ENCODE measurements at regions not wholly inside any gene's neighbourhood (a gene's known extent, or its start where the extent isn't known, plus 50 kb on each side); places are given as distances from the start of the nearest gene placed in this dataset.
"Not testable (repeated sequence)": the region's sequence is repeated elsewhere in the genome, so short reads cannot be mapped to it uniquely, and the experiment has no call there.

DNA sequence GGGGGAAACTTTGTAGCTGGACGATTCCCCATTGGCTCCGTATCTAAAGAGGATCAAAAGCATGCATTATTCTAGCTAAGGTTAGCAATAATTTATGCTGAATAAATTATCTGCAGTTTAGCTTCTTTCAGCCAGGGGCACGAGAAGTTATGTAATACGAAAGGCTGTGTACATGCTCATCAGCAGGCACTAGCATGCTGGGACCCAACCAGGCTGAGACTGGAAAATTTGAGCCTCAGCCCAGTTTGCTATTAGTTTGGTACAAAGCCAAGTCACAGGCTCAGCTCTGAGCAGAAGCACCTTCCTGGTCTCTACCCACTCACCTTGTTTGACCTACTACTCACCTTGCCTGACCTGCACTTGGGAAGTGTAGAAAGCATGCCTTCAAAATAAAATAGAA lies 328.1 kb upstream of the ARID1B start:
- H3K4me3 Mint-ChIP-seq, result no peak overlapping the region
- peaks cover 3% of the 10 kb centered on the region for H3K9me3 Mint-ChIP-seq
- H3K4me1 Mint-ChIP-seq (ENCODE audit: low read depth), result no peaks in the 10 kb centered on the region
- H3K36me3 Mint-ChIP-seq (ENCODE audit: low read depth), result no peaks in the 10 kb centered on the region
- H3K27ac Mint-ChIP-seq, result no peak overlapping the region
- DNase-seq, result no peak
- H3K27me3 Mint-ChIP-seq, result no peaks in the 10 kb centered on the region

DNA sequence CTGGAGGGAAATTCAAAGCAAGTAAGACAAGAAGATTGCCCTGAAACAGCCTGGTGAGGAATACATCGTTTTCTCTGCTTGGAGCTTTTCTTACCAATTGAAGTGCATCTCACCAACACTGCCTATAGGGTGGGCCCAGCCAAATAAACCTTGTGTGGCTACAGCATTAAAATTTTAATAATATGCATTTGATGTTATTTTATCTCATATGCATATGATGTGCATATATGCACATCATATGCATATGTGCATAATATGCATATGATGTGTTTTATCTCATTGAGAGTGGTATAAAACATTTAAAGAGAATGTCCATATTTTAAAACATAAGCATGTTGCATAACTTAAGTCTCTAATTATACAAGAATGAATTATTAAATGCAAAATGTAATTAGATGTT lies 328.6 kb upstream of the ARID1B start:
- Mint-ChIP-seq H3K9me3 (peaks cover 3% of the 10 kb centered on the region), H3K27me3 (no peaks in the 10 kb centered on the region), H3K27ac (no peak overlapping the region), H3K4me1 (ENCODE audit: low read depth) (no peaks in the 10 kb centered on the region), H3K4me3 (no peak overlapping the region), H3K36me3 (ENCODE audit: low read depth) (no peaks in the 10 kb centered on the region)
- no peak for DNase-seq

DNA sequence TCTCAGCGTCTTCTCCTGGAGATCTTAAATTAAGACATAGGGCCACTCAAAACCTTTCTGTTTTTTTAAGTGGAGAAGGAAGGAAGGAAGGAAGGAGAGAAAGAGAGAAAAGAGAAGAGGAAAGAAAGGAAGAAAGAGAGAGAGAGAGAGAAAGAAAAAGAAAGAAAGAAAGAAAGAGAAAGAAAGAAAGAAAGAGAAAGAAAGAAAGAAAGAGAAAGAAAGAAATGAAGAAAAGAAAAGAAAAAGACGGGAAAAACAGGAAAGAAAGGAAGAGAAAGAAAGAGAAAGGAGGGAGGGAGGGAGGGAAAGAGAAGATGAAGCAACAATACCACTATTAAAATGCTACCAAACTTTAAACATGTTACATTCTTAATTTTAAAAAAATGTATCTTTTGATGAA lies 336.5 kb upstream of the ARID1B start:
- Mint-ChIP-seq H3K27ac (no peak overlapping the region), H3K4me1 (ENCODE audit: low read depth) (no peaks in the 10 kb centered on the region), H3K36me3 (ENCODE audit: low read depth) (no peaks in the 10 kb centered on the region), H3K9me3 (no peaks in the 10 kb centered on the region), H3K27me3 (no peaks in the 10 kb centered on the region), H3K4me3 (no peak overlapping the region)
- no peak for DNase-seq

DNA sequence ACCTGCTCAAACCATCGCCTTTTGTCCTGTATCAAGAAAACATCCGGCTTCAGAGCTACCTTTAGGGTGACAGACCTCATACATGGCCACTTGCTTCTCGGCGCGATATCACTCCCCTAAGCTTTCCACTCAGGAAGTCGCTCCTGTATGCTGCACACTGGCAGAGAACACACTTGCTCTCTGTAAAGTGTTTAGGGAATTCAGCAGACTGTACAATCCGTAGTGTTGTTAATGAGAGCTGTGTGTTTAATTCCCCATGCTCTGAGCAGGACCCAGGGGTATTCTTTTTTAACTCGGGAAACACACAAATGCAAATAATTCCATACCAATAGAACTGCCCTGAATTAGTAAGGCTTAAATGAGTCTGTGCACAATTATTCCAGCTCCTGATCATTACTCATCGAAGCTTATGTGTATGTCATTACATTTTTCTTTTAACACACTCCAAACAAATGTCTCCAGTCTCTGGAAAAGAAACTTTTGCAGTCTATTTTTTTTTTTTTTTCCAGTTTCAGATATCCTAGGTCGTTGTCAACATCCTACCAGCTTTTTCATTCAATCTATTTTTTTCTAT lies 338.7 kb upstream of the ARID1B start:
- no peak for DNase-seq
- Mint-ChIP-seq H3K27me3 (no peaks in the 10 kb centered on the region), H3K4me3 (no peak overlapping the region), H3K9me3 (no peaks in the 10 kb centered on the region), H3K27ac (no peak overlapping the region), H3K4me1 (ENCODE audit: low read depth) (no peaks in the 10 kb centered on the region), H3K36me3 (ENCODE audit: low read depth) (no peaks in the 10 kb centered on the region)

DNA sequence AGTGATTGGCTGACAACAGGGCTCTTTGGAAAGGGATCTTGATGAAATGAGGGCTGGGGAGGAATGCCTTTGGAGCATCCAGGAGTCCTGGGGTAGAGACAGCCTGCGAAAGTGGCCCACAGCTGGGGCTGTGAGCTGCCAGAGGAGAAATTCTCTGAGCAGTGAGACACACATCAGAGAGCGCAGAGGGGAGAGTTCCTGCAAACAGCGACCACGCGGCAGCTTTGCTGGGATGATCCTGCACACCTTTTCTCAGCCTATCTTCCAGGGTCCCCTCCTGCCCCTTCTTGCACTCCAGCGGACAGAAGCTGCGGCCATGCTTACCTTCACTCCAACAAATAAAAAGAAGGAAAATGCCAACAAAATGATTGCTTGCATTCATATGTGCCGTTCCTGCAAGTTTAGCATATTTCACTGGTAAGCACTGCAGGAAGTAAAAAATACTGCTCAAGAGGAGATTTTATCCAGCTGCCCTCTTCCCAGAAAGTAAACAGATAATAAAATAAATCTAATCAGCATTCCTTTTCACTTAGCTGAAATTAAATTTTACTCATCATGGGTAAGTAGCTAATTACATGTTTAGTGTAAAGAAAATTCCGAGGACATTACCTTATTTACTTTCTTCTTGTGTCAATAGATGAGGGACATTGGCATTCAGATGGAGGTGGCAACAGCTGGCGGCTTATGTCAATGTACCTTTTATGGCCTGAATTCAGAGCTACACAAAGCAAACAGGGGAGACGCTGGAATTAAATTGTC lies 339.9 kb upstream of the ARID1B start:
- Mint-ChIP-seq H3K4me1 (ENCODE audit: low read depth) (no peaks in the 10 kb centered on the region), H3K36me3 (ENCODE audit: low read depth) (no peaks in the 10 kb centered on the region), H3K9me3 (no peaks in the 10 kb centered on the region), H3K27ac (no peak overlapping the region), H3K27me3 (no peaks in the 10 kb centered on the region), H3K4me3 (no peak overlapping the region)
- no peak for DNase-seq

DNA sequence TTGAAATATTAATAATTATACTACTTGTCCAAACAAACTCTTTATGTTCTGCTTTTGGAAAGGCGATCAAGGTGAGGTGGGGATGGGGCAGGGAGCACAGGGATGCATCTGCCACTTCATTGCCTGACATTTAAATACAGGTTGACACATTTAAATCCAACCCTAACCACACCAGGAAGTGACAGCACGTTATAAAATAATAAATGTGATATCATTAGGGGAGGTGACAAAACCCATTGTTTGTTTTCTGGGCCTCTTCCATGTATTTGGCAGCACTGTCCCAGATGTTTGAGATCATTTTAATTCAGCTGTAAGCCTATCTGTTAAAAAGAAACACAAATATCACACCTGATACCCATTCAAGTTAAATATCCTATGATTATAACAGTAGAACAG lies 342.4 kb upstream of the ARID1B start:
- H3K27me3 Mint-ChIP-seq, result no peaks in the 10 kb centered on the region
- DNase-seq, result no peak
- no peak overlapping the region for H3K4me3 Mint-ChIP-seq
- H3K9me3 Mint-ChIP-seq, result no peaks in the 10 kb centered on the region
- no peaks in the 10 kb centered on the region for H3K36me3 Mint-ChIP-seq (ENCODE audit: low read depth)
- H3K4me1 Mint-ChIP-seq (ENCODE audit: low read depth), result no peaks in the 10 kb centered on the region
- H3K27ac Mint-ChIP-seq, result no peak overlapping the region

DNA sequence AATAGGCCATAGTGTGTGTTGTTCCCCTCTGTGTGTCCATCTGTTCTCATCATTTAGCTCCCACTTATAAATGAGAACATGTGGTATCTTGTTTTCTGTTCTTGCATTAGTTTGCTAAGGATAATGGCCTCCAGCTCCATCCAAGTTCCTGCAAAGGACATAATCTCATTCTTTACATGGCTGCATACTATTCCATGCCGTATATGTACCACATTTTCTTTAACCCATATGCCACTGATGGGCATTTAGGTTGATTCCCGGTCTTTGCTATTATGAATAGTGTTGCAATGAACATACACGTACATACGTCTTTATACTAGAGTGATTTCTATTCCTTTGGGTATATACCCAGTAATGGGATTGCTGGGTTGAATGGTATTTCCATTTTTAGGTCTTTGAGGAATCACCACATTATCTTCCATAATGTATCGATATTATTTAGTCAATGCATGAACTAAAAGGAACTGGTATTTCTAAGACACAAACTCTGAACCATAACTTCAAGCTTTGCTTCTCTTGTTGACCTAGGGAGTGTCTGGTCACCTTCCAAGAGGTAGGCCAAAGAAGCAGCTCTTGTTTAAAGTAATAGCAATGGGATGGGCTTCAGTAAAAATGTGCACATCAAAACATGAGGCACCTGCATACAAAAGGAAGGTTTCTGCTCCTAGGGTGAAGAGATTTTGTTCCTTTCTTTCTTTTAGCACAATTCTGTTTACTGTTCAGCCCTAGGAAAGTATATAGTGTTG lies 343.0 kb upstream of the ARID1B start:
- DNase-seq, result no peak
- Mint-ChIP-seq H3K27ac (no peak overlapping the region), H3K4me1 (ENCODE audit: low read depth) (no peaks in the 10 kb centered on the region), H3K4me3 (no peak overlapping the region), H3K9me3 (no peaks in the 10 kb centered on the region), H3K27me3 (no peaks in the 10 kb centered on the region), H3K36me3 (ENCODE audit: low read depth) (no peaks in the 10 kb centered on the region)

DNA sequence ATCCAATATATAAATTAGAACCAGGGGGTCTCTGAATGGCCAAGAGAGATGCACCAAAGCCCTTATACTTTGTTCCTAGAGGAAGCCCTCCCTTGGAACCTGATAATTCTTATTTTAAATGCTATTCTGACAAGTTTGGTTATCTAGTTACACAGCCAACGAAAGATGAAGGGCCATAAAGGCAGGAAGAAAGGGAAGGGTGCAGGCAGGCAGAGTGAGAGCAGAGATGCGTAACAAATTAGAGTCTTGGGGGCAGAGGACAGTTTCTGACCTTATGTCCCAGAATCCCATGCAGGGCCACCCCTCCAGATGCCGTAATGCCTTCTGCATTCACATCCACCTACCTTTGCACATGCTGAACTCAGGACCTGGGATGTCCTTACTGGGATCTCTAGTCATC lies 344.6 kb upstream of the ARID1B start:
- Mint-ChIP-seq H3K27ac (no peak overlapping the region), H3K4me1 (ENCODE audit: low read depth) (peaks cover under 1% of the 10 kb centered on the region), H3K9me3 (no peaks in the 10 kb centered on the region), H3K27me3 (no peaks in the 10 kb centered on the region), H3K36me3 (ENCODE audit: low read depth) (no peaks in the 10 kb centered on the region), H3K4me3 (no peak overlapping the region)
- DNase-seq, result no peak

DNA sequence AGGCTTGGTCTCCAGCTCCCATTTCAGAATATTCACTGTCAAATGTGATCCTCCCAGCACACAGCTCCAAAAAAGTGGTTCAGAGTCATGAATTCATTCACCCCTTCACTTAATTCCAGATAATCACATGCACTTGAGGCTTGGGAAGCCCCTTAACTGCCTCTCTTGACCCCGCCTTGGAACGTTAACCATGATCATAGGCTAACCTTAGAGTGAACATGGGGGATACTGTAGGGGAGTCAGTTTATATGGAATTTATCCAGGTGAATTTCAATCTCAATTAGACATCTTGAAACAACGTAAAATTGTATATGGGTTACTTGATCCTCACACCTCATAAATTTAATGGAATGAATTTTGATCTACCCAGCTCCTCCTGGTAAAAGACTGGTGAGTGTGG lies 346.8 kb upstream of the ARID1B start:
- Mint-ChIP-seq H3K9me3 (no peaks in the 10 kb centered on the region), H3K36me3 (ENCODE audit: low read depth) (no peaks in the 10 kb centered on the region), H3K27me3 (no peaks in the 10 kb centered on the region), H3K4me3 (no peak overlapping the region), H3K4me1 (ENCODE audit: low read depth) (peaks cover 5% of the 10 kb centered on the region), H3K27ac (no peak overlapping the region)
- no peak for DNase-seq

DNA sequence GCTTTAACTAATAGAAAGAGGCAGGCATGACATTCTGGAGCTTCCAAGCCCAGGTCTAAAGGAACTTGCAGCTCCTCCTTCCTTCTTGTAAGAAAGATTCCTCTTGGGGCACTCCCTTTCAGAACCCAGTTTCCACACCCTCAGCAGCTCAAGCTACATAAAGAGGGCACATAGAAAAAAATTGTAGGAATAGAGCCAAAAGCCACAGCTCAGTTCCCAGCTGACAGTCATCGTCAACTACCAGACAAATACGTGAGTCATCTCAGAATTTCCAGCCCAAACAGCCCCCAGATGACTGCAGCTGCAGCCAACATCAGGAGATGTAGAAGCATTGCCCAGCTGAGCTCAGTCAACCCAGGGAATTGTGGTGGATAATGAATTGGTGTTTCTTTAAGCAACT lies 349.8 kb upstream of the ARID1B start:
- Mint-ChIP-seq H3K36me3 (ENCODE audit: low read depth) (no peaks in the 10 kb centered on the region), H3K9me3 (no peaks in the 10 kb centered on the region), H3K4me1 (ENCODE audit: low read depth) (peaks cover 31% of the 10 kb centered on the region), H3K27me3 (no peaks in the 10 kb centered on the region), H3K4me3 (no peak overlapping the region), H3K27ac (no peak overlapping the region)
- DNase-seq, result no peak

DNA sequence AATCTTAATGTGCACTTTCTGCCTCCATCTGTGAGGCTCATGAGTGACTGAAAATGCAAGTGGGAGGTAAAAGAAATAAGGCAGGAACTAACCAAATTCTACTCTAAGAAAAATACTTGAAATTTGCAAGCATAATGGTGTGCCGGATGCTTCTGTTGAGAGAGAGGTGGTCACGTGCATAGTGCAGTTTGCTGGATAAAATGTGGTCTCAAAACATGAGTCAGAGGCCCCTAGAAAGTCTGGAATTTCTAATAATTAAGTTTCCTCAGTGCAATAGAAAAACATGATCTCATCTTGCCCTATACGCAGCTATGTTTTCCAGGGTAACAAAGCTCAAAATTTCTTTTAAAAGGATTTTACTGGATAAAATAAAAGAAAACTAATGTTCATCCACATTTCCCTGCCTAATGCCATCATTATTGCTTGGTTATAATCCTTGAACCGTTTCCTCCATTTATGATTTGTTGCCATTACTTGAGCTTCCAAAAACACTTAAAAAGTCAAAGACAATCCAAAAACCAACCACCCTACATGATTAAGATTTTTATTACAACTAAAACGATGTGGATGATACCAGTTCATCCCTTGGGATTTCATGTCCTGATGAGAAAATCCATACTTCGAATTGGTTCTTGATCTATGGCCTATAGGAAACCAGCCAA lies 351.7 kb upstream of the ARID1B start:
- Mint-ChIP-seq H3K27me3 (no peaks in the 10 kb centered on the region), H3K4me3 (no peak overlapping the region), H3K36me3 (ENCODE audit: low read depth) (no peaks in the 10 kb centered on the region), H3K4me1 (ENCODE audit: low read depth) (peaks cover 31% of the 10 kb centered on the region), H3K9me3 (no peaks in the 10 kb centered on the region), H3K27ac (no peak overlapping the region)
- DNase-seq, result no peak

DNA sequence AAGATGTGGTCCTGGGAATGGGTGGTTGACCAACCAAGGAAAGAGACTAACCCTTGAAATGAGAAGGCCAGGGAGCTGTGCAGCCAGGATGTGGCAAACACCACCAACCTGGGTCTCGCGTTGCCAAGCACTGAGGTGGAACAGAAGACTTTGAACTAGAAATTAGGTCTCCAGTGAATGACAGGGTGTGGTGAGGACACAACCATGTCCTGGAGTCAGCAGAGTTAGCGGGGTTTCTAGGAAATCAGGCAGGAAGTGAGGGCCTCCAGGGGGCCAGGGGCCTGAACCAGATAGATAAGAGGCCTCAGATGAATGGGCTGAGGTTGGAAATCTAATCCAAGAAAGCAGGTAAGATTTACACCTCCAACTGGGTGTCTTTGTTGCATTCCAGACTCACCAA lies 353.3 kb upstream of the ARID1B start:
- H3K36me3 Mint-ChIP-seq (ENCODE audit: low read depth), result no peaks in the 10 kb centered on the region

DNA sequence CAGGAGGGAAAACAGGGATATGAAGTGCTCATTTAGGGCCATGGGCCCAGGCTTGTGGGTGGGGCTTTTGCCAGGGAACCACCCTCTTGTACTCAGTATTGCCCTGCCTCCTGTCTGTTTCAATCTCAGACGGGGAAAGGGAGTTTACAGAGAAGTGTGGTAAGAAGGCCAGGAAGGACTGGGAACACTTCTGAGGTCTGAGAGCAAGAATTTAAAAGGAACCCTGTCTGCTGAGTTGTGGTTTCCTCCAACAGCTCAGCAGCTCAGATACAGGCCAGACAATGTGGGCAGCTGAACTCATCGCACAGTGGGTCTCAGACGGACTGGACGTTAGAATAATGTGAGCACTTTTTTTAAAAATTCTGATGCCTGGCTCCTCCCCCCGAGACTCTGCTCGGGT lies 354.1 kb upstream of the ARID1B start:
- DNase-seq, result no peak
- H3K9me3 Mint-ChIP-seq, result no peaks in the 10 kb centered on the region
- H3K27ac Mint-ChIP-seq, result no peak overlapping the region
- H3K36me3 Mint-ChIP-seq (ENCODE audit: low read depth), result no peaks in the 10 kb centered on the region
- H3K4me1 Mint-ChIP-seq (ENCODE audit: low read depth), result peaks cover 31% of the 10 kb centered on the region
- H3K27me3 Mint-ChIP-seq, result no peaks in the 10 kb centered on the region
- no peak overlapping the region for H3K4me3 Mint-ChIP-seq

More for the DNA sequence above, 353.3 kb upstream of the ARID1B start:
- Mint-ChIP-seq H3K9me3 (no peaks in the 10 kb centered on the region), H3K27ac (peak overlapping the region; percentile 31), H3K27me3 (no peaks in the 10 kb centered on the region), H3K4me3 (no peak overlapping the region), H3K4me1 (ENCODE audit: low read depth) (peaks cover 31% of the 10 kb centered on the region)
- peak; percentile 36 for DNase-seq

DNA sequence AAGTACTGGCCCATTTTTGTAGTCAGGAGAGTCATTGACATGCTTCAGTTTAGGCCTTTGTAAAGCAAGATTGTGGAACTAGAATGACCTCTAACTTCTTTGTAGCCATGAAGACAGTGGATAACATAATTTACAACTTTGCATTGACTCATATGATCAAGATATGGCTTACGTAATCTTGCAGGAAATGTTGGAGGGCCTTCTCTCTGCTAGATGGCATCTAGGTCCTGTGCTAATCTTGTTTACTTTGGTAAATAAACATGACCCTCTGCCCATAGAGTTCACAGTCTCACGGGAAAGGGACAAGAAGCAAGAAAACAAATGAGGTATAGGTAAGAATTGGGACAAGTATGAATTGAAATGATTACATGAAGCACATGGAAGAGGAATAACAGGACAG lies 355.2 kb upstream of the ARID1B start:
- no peak overlapping the region for H3K4me3 Mint-ChIP-seq
- no peaks in the 10 kb centered on the region for H3K27me3 Mint-ChIP-seq
- H3K9me3 Mint-ChIP-seq, result no peaks in the 10 kb centered on the region
- H3K4me1 Mint-ChIP-seq (ENCODE audit: low read depth), result peaks cover 27% of the 10 kb centered on the region
- no peak overlapping the region for H3K27ac Mint-ChIP-seq
- DNase-seq, result no peak
- H3K36me3 Mint-ChIP-seq (ENCODE audit: low read depth), result no peaks in the 10 kb centered on the region

DNA sequence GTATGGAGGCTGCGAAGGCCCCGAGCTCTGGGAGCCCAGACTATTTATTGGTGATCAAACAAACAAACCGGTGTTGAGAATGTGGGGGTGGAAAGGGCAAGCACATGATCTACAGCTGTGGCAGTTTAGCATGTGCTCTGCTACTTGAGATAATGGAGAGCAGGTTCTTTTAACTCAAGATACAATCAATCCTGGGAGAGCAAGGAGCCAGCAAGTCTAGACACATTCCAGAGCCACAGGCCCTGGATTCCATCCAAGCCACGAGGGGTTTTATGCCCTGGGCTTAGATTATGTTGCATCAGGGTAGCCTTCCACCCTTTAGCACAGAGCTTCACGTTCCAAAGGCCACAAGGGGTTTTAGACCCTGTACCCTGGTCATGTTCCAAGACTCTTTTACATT lies 355.9 kb upstream of the ARID1B start:
- H3K9me3 Mint-ChIP-seq; H3K4me3 Mint-ChIP-seq; DNase-seq; H3K27ac Mint-ChIP-seq; H3K27me3 Mint-ChIP-seq; H3K36me3 Mint-ChIP-seq (ENCODE audit: low read depth): not testable (repeated sequence)
- peaks cover 27% of the 10 kb centered on the region for H3K4me1 Mint-ChIP-seq (ENCODE audit: low read depth)

Measured in activated T-cell treated with anti-CD3 and anti-CD28 coated beads, Interleukin-2, amount 50 U/mL, for 24 hours (primary cell).